ENCODE measurements at regions not wholly inside any gene's neighbourhood (a gene's known extent, or its start where the extent isn't known, plus 50 kb on each side); places are given as distances from the start of the nearest gene placed in this dataset.

GRCh38 chr2:121955426-121955825 is 200.0 kb downstream of the TSN start:
- TF ChIP-seq, protein P1, sequence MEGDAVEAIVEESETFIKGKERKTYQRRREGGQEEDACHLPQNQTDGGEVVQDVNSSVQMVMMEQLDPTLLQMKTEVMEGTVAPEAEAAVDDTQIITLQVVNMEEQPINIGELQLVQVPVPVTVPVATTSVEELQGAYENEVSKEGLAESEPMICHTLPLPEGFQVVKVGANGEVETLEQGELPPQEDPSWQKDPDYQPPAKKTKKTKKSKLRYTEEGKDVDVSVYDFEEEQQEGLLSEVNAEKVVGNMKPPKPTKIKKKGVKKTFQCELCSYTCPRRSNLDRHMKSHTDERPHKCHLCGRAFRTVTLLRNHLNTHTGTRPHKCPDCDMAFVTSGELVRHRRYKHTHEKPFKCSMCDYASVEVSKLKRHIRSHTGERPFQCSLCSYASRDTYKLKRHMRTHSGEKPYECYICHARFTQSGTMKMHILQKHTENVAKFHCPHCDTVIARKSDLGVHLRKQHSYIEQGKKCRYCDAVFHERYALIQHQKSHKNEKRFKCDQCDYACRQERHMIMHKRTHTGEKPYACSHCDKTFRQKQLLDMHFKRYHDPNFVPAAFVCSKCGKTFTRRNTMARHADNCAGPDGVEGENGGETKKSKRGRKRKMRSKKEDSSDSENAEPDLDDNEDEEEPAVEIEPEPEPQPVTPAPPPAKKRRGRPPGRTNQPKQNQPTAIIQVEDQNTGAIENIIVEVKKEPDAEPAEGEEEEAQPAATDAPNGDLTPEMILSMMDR (IDR thresholded peaks at IDR 0.05; ENCODE audit: low read depth, low read length), result no peak
- TF ChIP-seq EZH2phosphoT487 (IDR thresholded peaks at IDR 0.05; ENCODE audit: low read depth), result no peak

Data from OCI-LY3 (cell line).